ENCODE measurements at regions not wholly inside any gene's neighbourhood (a gene's known extent, or its start where the extent isn't known, plus 50 kb on each side); places are given as distances from the start of the nearest gene placed in this dataset.

- TF ChIP-seq POLR2A (IDR thresholded peaks at IDR 0.05) (no peak), CTCF (IDR thresholded peaks at IDR 0.05) (no peak)
Observed at GRCh38 chr2:128538396-128538795, 219.7 kb upstream of the HS6ST1 start.

All from right lobe of liver (tissue), 4 donors.